ENCODE measurements at regions not wholly inside any gene's neighbourhood (a gene's known extent, or its start where the extent isn't known, plus 50 kb on each side); places are given as distances from the start of the nearest gene placed in this dataset.

DNA sequence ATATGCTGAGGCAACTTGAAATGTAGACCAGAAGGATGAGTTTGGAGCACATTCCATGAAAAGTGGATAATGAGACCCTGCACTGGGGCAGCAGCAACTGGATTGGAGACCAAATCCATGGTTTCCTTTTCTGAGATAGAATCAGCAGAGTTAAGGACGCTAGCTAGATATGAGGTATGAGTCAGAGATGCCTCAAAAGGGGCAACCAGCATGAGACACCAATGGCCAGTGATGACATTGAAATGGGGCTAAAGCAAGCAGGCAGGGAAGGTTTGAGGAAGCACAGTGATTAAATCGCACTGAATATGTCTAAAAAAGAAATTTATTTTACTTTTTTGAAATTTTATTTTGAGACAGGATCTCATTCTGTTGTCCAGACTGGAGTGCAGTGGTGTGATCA, 802.4 kb downstream of the TFAP2A start:
- POLR2A ChIA-PET: no interaction called here
- Mint-ChIP-seq H3K27ac (no peak overlapping the region), H3K36me3 (no peaks in the 10 kb centered on the region), H3K27me3 (no peaks in the 10 kb centered on the region), H3K9me3 (peaks cover 2% of the 10 kb centered on the region), H3K4me3 (no peak overlapping the region), H3K4me1 (no peaks in the 10 kb centered on the region)
- DNase-seq (no peak), ATAC-seq (ENCODE audit: low read depth) (no peak)

DNA sequence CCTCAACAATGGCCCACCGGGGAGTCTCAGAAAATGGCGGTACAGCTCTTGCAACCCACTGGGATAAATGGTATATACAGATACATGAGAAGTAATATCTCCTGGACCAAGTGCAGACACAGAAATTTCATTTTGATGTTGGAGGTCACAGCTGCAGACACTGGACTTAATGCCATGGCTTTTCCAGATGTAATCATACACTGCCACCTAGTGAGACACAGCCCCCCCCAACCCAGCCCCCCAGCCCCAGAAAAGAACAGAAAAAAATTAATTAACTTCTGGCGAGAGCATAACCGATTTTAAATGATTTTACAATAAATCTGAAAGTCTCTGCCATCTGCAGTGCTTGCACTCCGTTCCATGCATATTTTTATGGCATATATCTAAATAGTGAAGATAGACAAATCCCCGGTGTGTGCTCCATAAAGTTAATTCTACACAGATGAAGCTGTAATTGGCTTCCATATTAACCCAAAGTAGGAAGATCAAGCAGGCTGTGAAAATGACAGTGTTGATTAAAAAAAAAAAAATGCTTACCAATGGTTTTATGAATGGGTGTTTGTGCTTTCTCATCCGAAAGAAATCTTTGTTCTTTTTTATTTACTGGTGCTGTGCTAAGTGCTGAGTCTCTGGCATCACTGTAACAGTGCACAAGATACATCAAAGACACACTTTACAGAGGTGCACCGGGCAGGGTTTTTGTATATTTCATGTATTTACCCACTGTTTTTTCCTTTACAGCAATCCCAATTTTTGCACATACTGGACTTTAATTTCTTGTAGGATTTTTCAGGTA, 804.1 kb downstream of the TFAP2A start:
- Mint-ChIP-seq H3K27ac (no peak overlapping the region), H3K36me3 (no peaks in the 10 kb centered on the region), H3K4me3 (no peak overlapping the region), H3K4me1 (no peaks in the 10 kb centered on the region), H3K9me3 (peaks cover under 1% of the 10 kb centered on the region), H3K27me3 (no peaks in the 10 kb centered on the region)
- ATAC-seq (ENCODE audit: low read depth) (no peak), DNase-seq (no peak)
- POLR2A ChIA-PET: no interaction called here

DNA sequence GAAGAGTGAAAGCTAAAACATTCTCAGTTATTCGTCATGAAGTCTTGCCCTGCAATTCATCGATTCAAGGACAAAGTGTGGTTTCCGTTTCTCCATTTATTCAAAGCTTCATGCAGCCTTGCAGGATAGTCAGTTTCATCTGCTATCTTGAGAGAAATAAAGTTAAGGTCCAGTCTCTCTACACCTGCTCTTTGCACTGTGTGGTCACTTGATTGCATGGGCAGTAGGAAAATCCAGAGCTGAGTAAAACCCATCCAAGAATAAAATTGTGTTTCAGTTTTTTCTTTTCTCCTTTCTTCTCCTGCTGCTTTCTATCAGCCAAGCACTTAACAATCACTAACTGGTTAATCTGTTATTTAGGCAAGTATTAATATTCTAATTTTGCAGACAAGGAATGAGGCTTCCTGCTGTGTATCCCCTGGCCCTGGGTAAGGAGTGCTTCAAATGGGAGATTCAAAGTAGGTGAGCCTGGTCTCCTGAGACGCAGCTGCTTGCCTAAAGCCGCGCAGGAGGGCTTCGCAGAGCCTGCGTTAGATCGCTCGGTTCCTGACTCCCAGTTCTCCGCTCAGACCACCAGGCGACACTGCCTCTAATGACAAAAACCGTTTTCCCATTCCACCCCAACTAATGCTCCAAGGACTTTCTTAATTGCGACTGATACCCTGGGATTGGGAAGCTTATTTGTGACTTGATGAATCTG, 808.3 kb downstream of the TFAP2A start:
- POLR2A ChIA-PET: no interaction called here
- no peak for ATAC-seq (ENCODE audit: low read depth)
- Mint-ChIP-seq H3K27me3 (no peaks in the 10 kb centered on the region), H3K27ac (no peak overlapping the region), H3K36me3 (no peaks in the 10 kb centered on the region), H3K4me3 (no peak overlapping the region), H3K9me3 (no peaks in the 10 kb centered on the region), H3K4me1 (no peaks in the 10 kb centered on the region)
- no peak for DNase-seq

DNA sequence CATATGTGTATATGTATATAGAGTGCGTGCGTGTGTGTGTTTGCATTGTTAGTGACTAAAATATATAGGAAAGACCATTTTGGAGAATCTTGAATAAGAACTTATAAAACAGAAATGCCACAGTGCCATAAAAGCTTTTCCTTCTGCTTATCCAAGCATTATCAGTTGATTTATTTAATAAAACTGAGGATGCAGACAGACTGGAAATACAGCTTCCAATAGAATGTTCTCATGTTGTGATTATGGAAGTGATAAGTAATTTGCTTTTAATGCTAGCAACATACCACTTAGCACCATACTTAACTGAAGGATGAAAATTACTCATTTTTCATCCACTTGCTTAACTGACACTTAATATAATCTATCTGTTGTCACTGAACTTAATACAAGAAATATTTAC, 820.1 kb downstream of the TFAP2A start:
- Mint-ChIP-seq H3K9me3 (peaks cover 2% of the 10 kb centered on the region), H3K27ac (no peak overlapping the region), H3K27me3 (no peaks in the 10 kb centered on the region), H3K4me3 (no peak overlapping the region), H3K36me3 (no peaks in the 10 kb centered on the region), H3K4me1 (no peaks in the 10 kb centered on the region)
- POLR2A ChIA-PET: no interaction called here
- DNase-seq (no peak), ATAC-seq (ENCODE audit: low read depth) (no peak)

DNA sequence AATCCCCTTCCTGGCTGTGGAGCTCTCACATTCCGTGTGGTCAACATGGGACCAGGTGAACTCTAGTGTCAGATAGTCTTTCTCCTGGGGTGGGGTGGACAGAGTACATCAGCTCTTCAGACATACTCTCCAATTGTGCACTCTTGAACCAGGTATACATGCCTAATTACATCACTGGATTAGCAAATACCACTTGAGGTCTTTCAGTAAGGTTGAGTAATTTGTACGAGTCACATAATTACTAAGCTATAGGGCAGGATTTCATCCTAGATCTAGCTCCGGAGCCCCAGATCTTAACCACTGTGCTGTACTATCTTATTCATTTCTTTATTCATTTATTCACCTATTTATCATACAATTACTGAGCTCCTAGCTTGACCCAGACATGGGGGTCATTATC, 821.3 kb downstream of the TFAP2A start:
- ATAC-seq (ENCODE audit: low read depth): no peak
- POLR2A ChIA-PET: no interaction called here
- Mint-ChIP-seq H3K36me3 (no peaks in the 10 kb centered on the region), H3K4me3 (no peak overlapping the region), H3K27me3 (no peaks in the 10 kb centered on the region), H3K4me1 (no peaks in the 10 kb centered on the region), H3K27ac (no peak overlapping the region), H3K9me3 (peaks cover 2% of the 10 kb centered on the region)
- DNase-seq: no peak

DNA sequence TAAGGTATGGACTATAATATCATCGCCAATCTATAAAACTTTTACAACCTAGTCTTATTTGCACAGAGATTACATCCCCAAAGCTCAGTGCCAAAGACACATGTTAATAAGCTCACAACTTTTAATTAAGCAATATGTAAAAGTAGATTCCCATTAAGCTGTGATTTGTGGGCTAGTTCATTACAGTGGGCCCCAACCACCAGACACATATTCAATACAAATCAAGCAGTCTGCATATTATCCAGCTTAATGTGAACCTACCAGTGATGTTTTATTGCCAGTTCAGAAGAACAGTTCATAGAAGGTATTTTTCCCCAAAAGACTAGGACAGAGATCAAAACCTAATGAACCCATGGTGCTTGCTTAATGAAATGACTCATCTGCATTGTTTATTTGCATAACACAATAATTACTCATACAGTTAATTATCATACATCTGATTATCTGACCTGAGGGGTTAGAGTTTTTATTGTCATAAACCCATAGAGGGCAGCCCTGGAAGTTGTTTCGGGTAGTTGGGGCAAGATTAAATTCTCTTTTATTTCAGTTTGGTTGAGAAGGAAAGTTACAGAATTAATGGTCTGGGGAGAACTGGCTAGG, 831.0 kb downstream of the TFAP2A start:
- Mint-ChIP-seq H3K4me1 (no peaks in the 10 kb centered on the region), H3K9me3 (peaks cover 6% of the 10 kb centered on the region), H3K27me3 (peaks cover 2% of the 10 kb centered on the region), H3K4me3 (no peak overlapping the region), H3K36me3 (no peaks in the 10 kb centered on the region), H3K27ac (no peak overlapping the region)
- DNase-seq (no peak), ATAC-seq (ENCODE audit: low read depth) (no peak)
- POLR2A ChIA-PET: no interaction called here

DNA sequence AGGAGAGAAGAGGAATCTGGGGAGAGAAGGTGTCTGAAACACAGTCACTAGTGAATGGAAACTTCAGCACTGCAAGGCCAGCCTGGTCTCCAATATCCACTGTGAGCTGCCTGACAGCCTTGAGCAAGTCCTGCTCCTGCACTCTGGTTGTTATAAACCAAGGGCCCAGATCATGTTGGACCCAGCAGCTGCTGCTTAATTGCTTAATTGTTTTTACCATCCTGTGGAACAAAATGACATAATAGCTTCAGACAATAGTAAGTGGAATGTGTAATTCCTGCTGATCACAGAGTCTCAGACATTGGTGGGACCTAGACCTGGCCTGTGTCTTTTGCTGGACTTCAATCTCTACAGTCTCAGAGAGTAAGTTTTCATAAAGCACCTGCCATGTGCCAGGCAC, 833.7 kb downstream of the TFAP2A start:
- DNase-seq (no peak), ATAC-seq (ENCODE audit: low read depth) (no peak)
- POLR2A ChIA-PET: no interaction called here
- H3K27me3 Mint-ChIP-seq: no peaks in the 10 kb centered on the region
- no peaks in the 10 kb centered on the region for H3K36me3 Mint-ChIP-seq
- H3K4me1 Mint-ChIP-seq: no peaks in the 10 kb centered on the region
- H3K27ac Mint-ChIP-seq: no peak overlapping the region
- H3K4me3 Mint-ChIP-seq: no peak overlapping the region
- peaks cover 2% of the 10 kb centered on the region for H3K9me3 Mint-ChIP-seq

DNA sequence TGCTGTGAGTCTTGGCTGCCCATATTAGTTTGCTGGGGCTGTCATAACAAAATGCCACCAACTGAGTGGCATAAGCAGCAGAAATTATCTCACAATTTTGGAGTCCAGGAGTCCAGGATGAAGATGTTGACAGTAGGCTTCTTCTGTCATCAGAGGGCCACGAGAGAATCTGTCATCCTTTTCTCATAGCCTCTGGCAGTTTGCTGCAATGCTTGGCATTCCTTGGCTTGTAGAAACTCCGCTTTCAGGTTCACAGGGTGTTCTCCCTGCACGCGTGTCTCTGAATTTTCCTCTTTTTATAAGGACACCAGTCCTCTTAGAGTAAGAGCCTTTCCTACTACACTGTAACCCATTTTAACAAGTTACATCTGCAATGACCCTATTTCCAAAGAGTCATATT, 838.4 kb downstream of the TFAP2A start:
- no peak for ATAC-seq (ENCODE audit: low read depth)
- H3K27ac Mint-ChIP-seq: no peak overlapping the region

DNA sequence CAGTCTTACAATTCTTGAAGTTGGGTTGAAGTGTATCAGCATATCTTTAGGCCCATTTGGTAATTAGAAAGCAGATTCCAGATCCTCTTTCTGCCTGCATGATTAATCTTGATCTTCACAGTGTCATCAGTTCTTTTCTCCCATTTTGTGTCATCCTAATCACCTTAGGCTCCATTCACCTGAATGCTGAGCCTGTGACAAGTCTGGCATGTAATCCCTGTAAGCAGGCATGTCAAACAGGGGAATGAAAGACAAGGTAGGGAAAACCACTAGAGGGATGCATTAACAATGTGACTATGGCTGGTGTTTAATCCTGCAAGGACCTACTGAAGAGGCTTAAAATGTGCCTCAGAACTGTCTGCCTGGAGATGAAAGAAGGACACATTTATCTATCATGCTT, 848.8 kb downstream of the TFAP2A start:
- POLR2A ChIA-PET: no interaction called here
- H3K9me3 Mint-ChIP-seq: no peaks in the 10 kb centered on the region
- no peaks in the 10 kb centered on the region for H3K4me1 Mint-ChIP-seq
- H3K27ac Mint-ChIP-seq: no peak overlapping the region
- DNase-seq (no peak), ATAC-seq (ENCODE audit: low read depth) (no peak)
- H3K4me3 Mint-ChIP-seq: no peak overlapping the region
- H3K36me3 Mint-ChIP-seq: no peaks in the 10 kb centered on the region
- H3K27me3 Mint-ChIP-seq: no peaks in the 10 kb centered on the region

More for the DNA sequence above, 838.4 kb downstream of the TFAP2A start:
- H3K4me1 Mint-ChIP-seq: no peaks in the 10 kb centered on the region
- no peak overlapping the region for H3K4me3 Mint-ChIP-seq
- POLR2A ChIA-PET: no interaction called here
- no peak for DNase-seq
- H3K27me3 Mint-ChIP-seq: no peaks in the 10 kb centered on the region
- no peaks in the 10 kb centered on the region for H3K9me3 Mint-ChIP-seq
- H3K36me3 Mint-ChIP-seq: no peaks in the 10 kb centered on the region

DNA sequence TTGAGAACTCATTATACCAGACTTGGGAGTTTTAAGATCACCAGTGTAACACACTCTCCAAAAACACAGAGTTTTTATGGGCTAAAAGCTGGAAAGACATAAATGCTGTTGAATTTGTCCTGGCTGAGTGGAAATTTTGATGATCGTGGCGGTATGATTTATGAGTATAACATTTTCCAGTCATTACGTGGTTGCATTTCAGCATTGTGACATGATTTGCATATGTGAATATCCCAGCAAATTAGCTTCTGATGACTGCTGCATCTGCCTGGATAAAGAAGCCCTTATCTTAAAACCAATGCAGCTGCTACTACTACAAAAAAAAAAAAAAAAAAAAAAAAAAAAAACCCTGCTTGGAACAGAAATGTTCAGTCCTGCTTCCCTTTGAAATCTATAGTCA, 850.9 kb downstream of the TFAP2A start:
- POLR2A ChIA-PET: no interaction called here
- H3K27me3 Mint-ChIP-seq: no peaks in the 10 kb centered on the region
- H3K4me1 Mint-ChIP-seq: no peaks in the 10 kb centered on the region
- no peaks in the 10 kb centered on the region for H3K36me3 Mint-ChIP-seq
- no peak overlapping the region for H3K4me3 Mint-ChIP-seq
- DNase-seq (no peak), ATAC-seq (ENCODE audit: low read depth) (no peak)
- no peak overlapping the region for H3K27ac Mint-ChIP-seq
- no peaks in the 10 kb centered on the region for H3K9me3 Mint-ChIP-seq

DNA sequence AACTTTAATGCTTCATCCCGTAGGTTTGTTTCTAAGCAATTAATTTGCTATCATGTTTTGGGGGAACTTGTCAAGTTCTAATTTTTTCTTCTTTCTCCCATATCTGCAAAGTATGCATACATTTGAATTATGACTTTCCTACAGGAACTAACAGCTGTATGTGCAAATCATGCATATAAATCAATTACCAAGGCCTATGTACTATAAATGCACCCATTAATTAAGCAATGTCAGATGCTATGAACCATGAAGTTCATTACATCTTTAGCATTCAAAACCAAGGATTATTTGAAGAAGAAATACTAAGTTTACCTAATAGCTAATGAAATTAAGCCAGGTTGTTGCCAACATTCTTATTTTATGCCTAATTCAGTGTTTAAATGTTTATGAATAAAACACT, 851.3 kb downstream of the TFAP2A start:
- no peaks in the 10 kb centered on the region for H3K9me3 Mint-ChIP-seq
- no peak overlapping the region for H3K4me3 Mint-ChIP-seq
- no peak for DNase-seq
- H3K27me3 Mint-ChIP-seq: no peaks in the 10 kb centered on the region
- ATAC-seq (ENCODE audit: low read depth): no peak
- POLR2A ChIA-PET: no interaction called here
- no peak overlapping the region for H3K27ac Mint-ChIP-seq
- H3K36me3 Mint-ChIP-seq: no peaks in the 10 kb centered on the region
- no peaks in the 10 kb centered on the region for H3K4me1 Mint-ChIP-seq

DNA sequence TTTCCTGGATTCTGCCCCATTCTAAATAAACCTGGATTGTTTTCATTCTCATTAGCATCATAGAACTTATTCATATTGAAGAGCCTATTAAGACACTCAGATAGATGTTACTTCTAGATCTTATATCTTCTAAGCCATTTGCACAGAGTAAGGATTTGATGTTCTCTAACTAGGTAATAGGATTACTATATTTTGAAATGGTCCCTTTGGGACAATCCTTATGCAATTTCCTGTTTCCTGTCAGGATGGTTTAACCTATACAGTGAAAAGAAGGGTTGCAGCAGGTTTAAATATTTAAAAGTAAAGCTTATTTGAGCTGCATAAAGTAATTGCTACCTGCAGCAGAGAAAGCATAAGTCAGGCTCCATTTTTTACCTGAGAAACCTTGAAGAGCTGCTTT, 860.1 kb downstream of the TFAP2A start:
- H3K27me3 Mint-ChIP-seq: no peaks in the 10 kb centered on the region

DNA sequence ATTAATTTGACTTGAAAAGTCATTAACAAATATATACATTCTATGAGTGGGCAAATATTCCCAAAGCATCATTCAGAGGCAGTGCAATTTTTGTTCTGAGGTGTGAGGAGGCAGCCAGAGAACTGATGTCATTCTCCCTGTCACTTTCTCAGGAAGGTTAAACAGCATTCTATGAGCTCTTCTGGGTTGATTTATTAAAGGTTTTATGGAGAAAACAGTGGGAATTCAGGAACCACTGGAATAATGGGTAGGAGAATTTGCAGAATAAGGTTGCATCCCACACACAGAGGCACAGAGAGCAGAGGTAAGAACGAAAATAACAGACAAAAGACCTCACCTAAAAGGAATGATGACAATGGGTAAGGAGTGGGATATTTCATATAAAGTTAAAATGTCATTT, 860.6 kb downstream of the TFAP2A start:
- POLR2A ChIA-PET: no interaction called here
- no peak for ATAC-seq (ENCODE audit: low read depth)

More for the DNA sequence above, 860.1 kb downstream of the TFAP2A start:
- DNase-seq (no peak), ATAC-seq (ENCODE audit: low read depth) (no peak)
- Mint-ChIP-seq H3K9me3 (no peaks in the 10 kb centered on the region), H3K36me3 (no peaks in the 10 kb centered on the region), H3K4me1 (no peaks in the 10 kb centered on the region), H3K27ac (no peak overlapping the region), H3K4me3 (no peak overlapping the region)
- POLR2A ChIA-PET: no interaction called here

DNA sequence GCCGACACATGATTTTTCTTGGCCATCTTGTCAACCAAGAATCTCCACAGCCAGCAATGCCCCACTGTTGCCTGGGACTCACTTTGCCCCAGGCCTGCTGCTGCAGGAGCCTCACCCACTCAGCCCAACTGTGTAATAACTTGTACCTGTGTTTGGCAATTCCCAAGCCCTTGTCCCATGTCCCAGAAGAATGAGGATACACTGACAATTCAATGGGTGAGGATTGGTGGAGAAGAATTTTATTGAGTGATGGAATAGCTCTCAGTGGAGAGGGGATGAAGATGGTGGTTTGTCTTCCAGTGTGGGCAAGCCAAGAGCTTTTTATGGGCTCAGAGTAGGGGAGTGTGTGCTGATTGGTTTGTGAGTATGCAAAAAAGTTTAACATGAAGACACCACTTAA, 861.9 kb downstream of the TFAP2A start:
- H3K27ac Mint-ChIP-seq: no peak overlapping the region
- H3K4me3 Mint-ChIP-seq: no peak overlapping the region
- H3K9me3 Mint-ChIP-seq: no peaks in the 10 kb centered on the region
- no peaks in the 10 kb centered on the region for H3K36me3 Mint-ChIP-seq
- POLR2A ChIA-PET: no interaction called here
- no peaks in the 10 kb centered on the region for H3K27me3 Mint-ChIP-seq
- no peak for DNase-seq
- no peaks in the 10 kb centered on the region for H3K4me1 Mint-ChIP-seq
- no peak for ATAC-seq (ENCODE audit: low read depth)

More for the DNA sequence above, 860.6 kb downstream of the TFAP2A start:
- H3K4me1 Mint-ChIP-seq: no peaks in the 10 kb centered on the region
- no peaks in the 10 kb centered on the region for H3K36me3 Mint-ChIP-seq
- H3K4me3 Mint-ChIP-seq: no peak overlapping the region
- no peaks in the 10 kb centered on the region for H3K27me3 Mint-ChIP-seq
- no peak for DNase-seq
- no peak overlapping the region for H3K27ac Mint-ChIP-seq
- no peaks in the 10 kb centered on the region for H3K9me3 Mint-ChIP-seq
